GM12873 (cell line): ENCODE measurements at regions not wholly inside any gene's neighbourhood (a gene's known extent, or its start where the extent isn't known, plus 50 kb on each side); places are given as distances from the start of the nearest gene placed in this dataset.

Source experiments
- TF ChIP-seq, protein P1 (sequence below): IDR thresholded peaks from 2 replicates; pipeline ENCODE4 v1.5.1; 2012; ENCODE audit warnings: low read depth, mild to moderate bottlenecking, moderate library complexity, low read length, control low read depth; ENCODE audit not compliant: insufficient read depth; ENCODE audit errors: missing control alignments

DNA sequence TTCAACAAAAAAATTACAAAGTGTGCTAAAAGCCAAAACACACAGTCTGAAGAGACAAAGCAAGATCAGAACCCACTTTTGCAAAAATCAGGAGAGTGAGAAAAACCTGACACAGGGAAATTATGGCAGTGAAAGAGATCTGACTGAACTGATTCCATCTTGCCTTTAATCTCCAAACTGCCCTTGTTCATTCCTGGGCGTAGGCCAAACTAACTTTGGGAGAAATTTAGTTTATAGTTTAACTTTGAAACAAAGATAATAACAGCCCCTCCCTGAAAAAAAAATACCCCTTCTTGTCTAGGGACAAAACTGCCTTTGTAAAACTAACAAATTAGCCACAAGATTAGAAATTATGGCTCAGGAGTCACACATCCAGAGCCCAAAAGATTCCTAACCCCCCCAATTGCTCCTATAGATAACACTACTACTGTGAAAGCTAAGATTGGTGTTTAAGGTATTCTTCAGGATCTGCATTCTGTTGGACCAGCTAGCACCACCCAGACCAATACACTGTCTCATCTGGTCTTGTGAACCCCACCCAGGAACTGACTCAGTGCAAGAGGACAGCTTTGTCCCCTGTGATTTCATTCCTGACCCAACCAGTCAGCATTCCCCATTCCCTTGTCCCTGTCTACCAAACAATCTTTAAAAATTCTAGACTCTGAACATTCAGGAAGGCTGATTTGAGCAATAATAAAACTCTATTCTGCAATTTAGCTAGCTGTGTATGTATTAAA, 226.1 kb upstream of the SH3BP4 start:
- TF ChIP-seq, protein P1, sequence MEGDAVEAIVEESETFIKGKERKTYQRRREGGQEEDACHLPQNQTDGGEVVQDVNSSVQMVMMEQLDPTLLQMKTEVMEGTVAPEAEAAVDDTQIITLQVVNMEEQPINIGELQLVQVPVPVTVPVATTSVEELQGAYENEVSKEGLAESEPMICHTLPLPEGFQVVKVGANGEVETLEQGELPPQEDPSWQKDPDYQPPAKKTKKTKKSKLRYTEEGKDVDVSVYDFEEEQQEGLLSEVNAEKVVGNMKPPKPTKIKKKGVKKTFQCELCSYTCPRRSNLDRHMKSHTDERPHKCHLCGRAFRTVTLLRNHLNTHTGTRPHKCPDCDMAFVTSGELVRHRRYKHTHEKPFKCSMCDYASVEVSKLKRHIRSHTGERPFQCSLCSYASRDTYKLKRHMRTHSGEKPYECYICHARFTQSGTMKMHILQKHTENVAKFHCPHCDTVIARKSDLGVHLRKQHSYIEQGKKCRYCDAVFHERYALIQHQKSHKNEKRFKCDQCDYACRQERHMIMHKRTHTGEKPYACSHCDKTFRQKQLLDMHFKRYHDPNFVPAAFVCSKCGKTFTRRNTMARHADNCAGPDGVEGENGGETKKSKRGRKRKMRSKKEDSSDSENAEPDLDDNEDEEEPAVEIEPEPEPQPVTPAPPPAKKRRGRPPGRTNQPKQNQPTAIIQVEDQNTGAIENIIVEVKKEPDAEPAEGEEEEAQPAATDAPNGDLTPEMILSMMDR = no peak

DNA sequence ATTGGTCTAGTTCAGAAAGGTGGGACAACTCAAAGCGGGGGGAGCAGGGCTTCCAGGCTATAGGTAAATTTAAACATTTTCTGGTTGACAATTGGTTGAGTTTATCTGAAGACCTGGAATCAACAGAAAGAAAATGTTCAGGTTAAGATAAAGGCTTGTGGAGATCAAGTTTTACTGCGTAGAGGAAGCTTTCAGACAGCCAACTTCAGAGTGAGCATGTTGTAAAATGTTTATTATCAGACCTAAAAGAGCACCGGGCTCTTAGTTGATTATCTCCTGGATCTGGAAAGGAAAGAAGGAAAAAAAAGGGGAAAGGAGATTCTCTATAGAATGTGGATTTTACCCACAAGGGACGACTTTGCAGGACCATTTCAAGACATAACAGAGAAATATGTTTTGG, 227.0 kb upstream of the SH3BP4 start:
- TF ChIP-seq, protein P1 = no peak

DNA sequence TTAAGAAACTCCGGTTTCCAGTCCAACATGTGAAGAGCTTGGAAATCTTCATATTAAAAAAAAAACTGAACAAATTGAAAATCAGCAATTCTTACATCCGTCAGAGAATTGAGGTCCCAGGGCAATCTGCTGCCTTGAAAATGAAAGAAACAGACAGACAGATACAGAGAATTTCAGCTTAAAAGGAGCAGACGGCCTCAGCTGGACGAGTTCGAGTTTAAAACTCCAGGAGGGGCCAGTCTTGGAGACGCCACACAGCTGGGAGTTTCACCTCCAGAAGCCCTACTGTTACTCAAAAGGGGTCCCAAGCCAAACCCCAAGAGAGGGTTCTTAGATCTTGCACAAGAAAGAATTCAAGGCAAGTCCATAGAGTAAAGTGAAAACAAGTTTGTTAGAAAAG, 226.5 kb upstream of the ARL4C start:
- TF ChIP-seq, protein P1 = no peak

DNA sequence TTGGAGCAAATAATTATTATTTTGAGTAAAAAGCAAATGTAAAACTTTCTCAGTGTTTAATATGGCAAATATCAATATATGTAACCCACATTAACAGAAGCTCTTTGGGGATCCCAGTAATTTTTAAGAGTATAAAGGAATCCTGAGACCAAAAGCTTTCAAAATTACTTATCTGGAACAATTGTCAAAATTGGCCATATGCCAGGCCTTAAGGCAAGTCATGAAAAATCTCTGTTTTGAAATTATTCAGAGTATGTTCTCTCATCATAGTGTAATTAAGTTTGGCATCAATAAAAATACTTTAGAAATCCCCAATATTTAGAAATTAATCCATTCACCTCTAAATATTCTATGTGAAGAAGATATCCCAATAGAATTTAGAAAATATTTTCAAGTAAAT, 225.3 kb upstream of the ARL4C start:
- TF ChIP-seq, protein P1 = no peak

DNA sequence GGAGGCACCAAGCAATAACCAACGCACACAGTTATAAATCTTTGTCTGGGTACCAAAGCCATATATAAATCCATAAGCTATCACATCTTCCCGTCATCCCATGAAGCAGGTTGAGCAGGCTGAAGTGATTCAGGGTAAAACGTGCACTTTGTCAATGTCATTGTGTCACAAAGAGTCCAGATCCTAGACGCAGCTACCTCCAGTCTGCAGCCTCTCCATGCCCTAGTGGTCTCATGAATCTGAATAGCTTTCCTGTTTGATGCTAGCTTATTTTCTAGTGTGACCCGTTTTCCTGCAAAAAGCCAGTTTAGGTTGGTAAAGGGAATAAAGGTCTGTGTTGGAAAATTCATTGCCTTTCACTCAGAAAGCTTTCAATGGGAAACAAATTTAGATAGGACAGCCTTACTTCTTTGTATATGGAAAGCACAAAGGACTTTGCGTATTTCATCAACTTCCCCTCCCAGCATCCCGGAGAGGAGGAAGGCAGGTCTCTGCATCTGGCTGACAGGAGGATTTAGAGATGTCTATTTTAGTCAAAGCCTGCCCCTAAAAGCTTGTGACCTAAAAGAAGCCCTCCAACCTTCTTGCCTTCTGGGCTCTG, 222.3 kb upstream of the ARL4C start:
- TF ChIP-seq, protein P1 = no peak

DNA sequence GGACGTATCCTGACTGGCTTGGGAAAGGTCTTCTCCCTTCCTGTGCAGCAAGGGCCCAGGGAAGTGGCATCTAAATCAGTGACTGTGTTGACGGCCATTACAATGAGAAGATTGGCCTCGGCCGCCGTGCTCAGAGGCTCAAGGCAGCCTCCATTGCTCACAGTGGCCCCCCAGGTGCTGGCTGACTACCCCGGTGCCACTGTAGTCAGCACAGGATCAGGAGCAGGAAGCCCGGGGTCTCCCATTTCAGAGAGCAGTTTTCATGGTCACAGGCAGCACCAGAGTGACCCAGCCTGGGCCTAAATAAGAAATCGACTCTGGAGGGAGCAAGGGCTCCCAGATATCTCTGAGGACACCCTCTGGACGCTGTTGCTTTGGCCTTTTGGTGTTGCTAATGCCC, 219.4 kb upstream of the ARL4C start:
- TF ChIP-seq, protein P1 = no peak

DNA sequence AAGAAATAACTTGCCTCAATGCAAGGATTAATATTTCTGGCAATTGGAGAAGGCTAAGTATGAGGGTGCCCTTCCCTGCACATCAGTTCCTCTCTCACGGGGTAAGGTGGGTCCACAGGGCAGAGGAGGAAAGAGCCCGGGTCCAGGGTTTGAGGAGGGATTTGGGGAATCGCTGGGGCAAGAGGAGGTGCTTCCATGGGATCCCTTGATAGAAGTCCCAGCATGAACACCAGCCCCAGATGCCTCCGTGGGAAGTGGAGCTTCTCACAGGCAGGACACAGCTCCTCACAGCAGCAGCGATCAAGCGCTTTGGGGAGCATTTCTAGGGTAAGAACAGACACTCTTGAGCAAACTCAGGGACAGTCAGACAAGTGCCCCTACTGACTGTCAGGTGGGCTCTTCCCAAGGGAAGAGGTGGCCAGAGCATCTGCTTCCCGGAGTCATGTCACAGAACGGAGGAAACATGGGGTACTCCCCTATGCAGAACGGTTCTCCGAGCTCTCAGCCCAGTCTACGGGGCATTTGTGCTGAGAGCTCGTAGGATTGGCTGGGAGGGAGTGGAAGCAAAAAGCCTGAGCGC, 218.9 kb upstream of the ARL4C start:
- TF ChIP-seq, protein P1 = no peak
